ENCODE measurements at regions not wholly inside any gene's neighbourhood (a gene's known extent, or its start where the extent isn't known, plus 50 kb on each side); places are given as distances from the start of the nearest gene placed in this dataset.

GRCh38 chr19:28823338-28823961 is 389.5 kb downstream of the UQCRFS1 start:
- no peak overlapping the region for H3K4me3 ChIP-seq (ENCODE audit: control insufficient read depth, low read depth, low read length)
- DNase-seq (ENCODE audit: low read depth) = no peak
- TF ChIP-seq CTCF (IDR thresholded peaks at IDR 0.05; ENCODE audit: control insufficient read depth, insufficient read depth, low read depth, low read length, missing control alignments) = no peak

GRCh38 chr19:28820289-28820688 is 392.7 kb downstream of the UQCRFS1 start:
- DNase-seq (ENCODE audit: low read depth) = no peak
- TF ChIP-seq CTCF (IDR thresholded peaks at IDR 0.05; ENCODE audit: control insufficient read depth, insufficient read depth, low read depth, low read length, missing control alignments) = no peak

GRCh38 chr19:28815257-28815656 is 397.7 kb downstream of the UQCRFS1 start:
- TF ChIP-seq CTCF (IDR thresholded peaks at IDR 0.05; ENCODE audit: control insufficient read depth, insufficient read depth, low read depth, low read length, missing control alignments) = no peak
- H3K4me3 ChIP-seq (ENCODE audit: control insufficient read depth, low read depth, low read length) = no peak overlapping the region
- no peak for DNase-seq (ENCODE audit: low read depth)

More at GRCh38 chr19:28820289-28820688, 392.7 kb downstream of the UQCRFS1 start:
- no peak overlapping the region for H3K4me3 ChIP-seq (ENCODE audit: control insufficient read depth, low read depth, low read length)

GRCh38 chr19:28794301-28794700 is 418.6 kb downstream of the UQCRFS1 start:
- no peak for TF ChIP-seq CTCF (IDR thresholded peaks at IDR 0.05; ENCODE audit: control insufficient read depth, insufficient read depth, low read depth, low read length, missing control alignments)
- no peak overlapping the region for H3K4me3 ChIP-seq (ENCODE audit: control insufficient read depth, low read depth, low read length)
- no peak for DNase-seq (ENCODE audit: low read depth)

GRCh38 chr19:28793391-28794168 is 419.4 kb downstream of the UQCRFS1 start:
- TF ChIP-seq CTCF (IDR thresholded peaks at IDR 0.05; ENCODE audit: control insufficient read depth, insufficient read depth, low read depth, low read length, missing control alignments) = no peak
- no peak for DNase-seq (ENCODE audit: low read depth)
- H3K4me3 ChIP-seq (ENCODE audit: control insufficient read depth, low read depth, low read length) = no peak overlapping the region

GRCh38 chr19:28785971-28786370 is 427.0 kb downstream of the UQCRFS1 start:
- no peak for TF ChIP-seq CTCF (IDR thresholded peaks at IDR 0.05; ENCODE audit: control insufficient read depth, insufficient read depth, low read depth, low read length, missing control alignments)
- DNase-seq (ENCODE audit: low read depth) = no peak
- H3K4me3 ChIP-seq (ENCODE audit: control insufficient read depth, low read depth, low read length) = no peak overlapping the region
